ENCODE measurements at regions not wholly inside any gene's neighbourhood (a gene's known extent, or its start where the extent isn't known, plus 50 kb on each side); places are given as distances from the start of the nearest gene placed in this dataset.
A peak's percentile ranks its signal among the peaks of the same experiment; 100 is the strongest.

- ChIA-PET POLR2A (no interaction called here), CTCF (no interaction called here)
- Histone ChIP-seq H3K36me3 (ENCODE audit: control insufficient read depth, insufficient read depth, low read length) (no peaks in the 10 kb centered on the region), H3K4me1 (ENCODE audit: control insufficient read depth, insufficient read depth, low read length) (no peaks in the 10 kb centered on the region), H3K27ac (ENCODE audit: low read length) (no peak overlapping the region), H3K9me3 (ENCODE audit: control insufficient read depth, insufficient read depth, low read depth, low read length) (no peaks in the 10 kb centered on the region), H3K27me3 (ENCODE audit: control insufficient read depth, insufficient read depth, low read length) (no peaks in the 10 kb centered on the region), H3K4me3 (ENCODE audit: low read depth in 2 of 2, low read length in 2 of 2) (no peak overlapping the region)
- BruUV-seq (replicated peaks): no TSS peak
- intact Hi-C loops (cut with micrococcal nuclease; ENCODE audit: unreplicated experiment): no loop called here
- DNase-seq (ENCODE audit: low read depth, low spot score): no peak
- TF ChIP-seq REST (IDR thresholded peaks at IDR 0.05; ENCODE audit: insufficient read depth in 1 of 2, low read depth in 2 of 2, low read length in 1 of 2): peak; percentile 68 to 78; a peak in 3 of 4 replicates
- TF ChIP-seq CTCF (IDR thresholded peaks at IDR 0.05): no peak
- no peak for ATAC-seq
- in situ Hi-C loops (cut with HindIII; ENCODE audit: low pct_unique_long_range_greater_than_20kb, low sequenced_read_pairs): no loop called here
Observed at GRCh38 chr5:162703914-162704313, 636.3 kb downstream of the GABRG2 start.

DNA sequence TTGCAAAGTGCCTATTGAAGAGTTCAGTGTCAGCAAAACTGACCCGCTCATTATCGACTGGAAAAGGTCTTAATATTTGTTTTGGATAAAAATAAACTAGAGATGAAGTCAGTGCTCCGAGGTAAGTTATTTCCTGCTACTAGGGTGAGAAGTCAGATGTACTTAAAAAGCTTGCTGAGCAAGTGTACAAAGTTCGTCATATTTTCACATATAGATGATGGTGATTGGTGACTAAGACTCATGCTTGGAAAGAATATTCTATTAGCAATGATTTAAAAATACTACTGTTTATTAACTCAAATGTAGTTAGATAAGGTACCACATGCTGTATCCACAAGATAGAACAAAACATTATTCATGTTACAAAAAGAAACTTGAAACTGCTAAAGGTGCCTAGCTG lies 643.7 kb downstream of the GABRG2 start:
- Histone ChIP-seq H3K9me3 (ENCODE audit: control insufficient read depth, insufficient read depth, low read depth, low read length) (no peaks in the 10 kb centered on the region), H3K27ac (ENCODE audit: low read length) (no peak overlapping the region), H3K4me1 (ENCODE audit: control insufficient read depth, insufficient read depth, low read length) (no peaks in the 10 kb centered on the region), H3K27me3 (ENCODE audit: control insufficient read depth, insufficient read depth, low read length) (no peaks in the 10 kb centered on the region), H3K4me3 (ENCODE audit: low read depth in 2 of 2, low read length in 2 of 2) (no peak overlapping the region), H3K36me3 (ENCODE audit: control insufficient read depth, insufficient read depth, low read length) (no peaks in the 10 kb centered on the region)
- intact Hi-C loops (cut with micrococcal nuclease; ENCODE audit: unreplicated experiment) (no loop called here), in situ Hi-C loops (cut with HindIII; ENCODE audit: low pct_unique_long_range_greater_than_20kb, low sequenced_read_pairs) (no loop called here)
- no peak for DNase-seq (ENCODE audit: low read depth, low spot score)
- ATAC-seq: no peak
- CTCF ChIA-PET: no interaction called here
- no peak for TF ChIP-seq TCF7L2 (IDR thresholded peaks at IDR 0.05; ENCODE audit: low read depth, low read length)
- no peak for TF ChIP-seq REST (IDR thresholded peaks at IDR 0.05; ENCODE audit: insufficient read depth in 1 of 2, low read depth in 2 of 2, low read length in 1 of 2)
- no peak for TF ChIP-seq POLR2AphosphoS5 (IDR thresholded peaks at IDR 0.05; ENCODE audit: low read depth, low read length)
- no peak for TF ChIP-seq SIN3A (IDR thresholded peaks at IDR 0.05; ENCODE audit: borderline replicate concordance, insufficient read depth, low read depth, low read length)
- TF ChIP-seq CTCF (IDR thresholded peaks at IDR 0.05): no peak
- no TSS peak for BruUV-seq (replicated peaks)
- POLR2A ChIA-PET: no interaction called here

All from Panc1 (cell line).